GM12878 (cell line): ENCODE measurements at regions not wholly inside any gene's neighbourhood (a gene's known extent, or its start where the extent isn't known, plus 50 kb on each side); places are given as distances from the start of the nearest gene placed in this dataset.

Experiments
- ATAC-seq: fragments of 200-7000 bp; cut with Tn5 transposase; 3 replicates; pipeline ENCODE4 v1.9.1; 2020; ENCODE audit warnings: mild to moderate bottlenecking, moderate library complexity
- BruUV-seq: library from RNA; stranded (reverse); fragments of 400-500 nt; replicated peaks from 2 replicates; lab custom pipeline; 2021; lab: Mats Ljungman, UMichigan
- CTCF ChIA-PET: fragments of 300-600 bp; sonication (Branson Sonifier 250); formaldehyde crosslinking; extraction: SDS; loops from one replicate; lab custom pipeline; 2021; ENCODE audit warnings: inconsistent platforms; lab: Yijun Ruan, JAX
- POLR2A ChIA-PET: fragments of 350-600 bp; formaldehyde crosslinking; extraction: SDS; loops from one replicate; lab custom pipeline; 2021; ENCODE audit warnings: inconsistent platforms; lab: Charles Lee
- RAD21 ChIA-PET: fragments of 300-600 bp; sonication (Branson Sonifier 250); formaldehyde crosslinking; loops from one replicate; lab custom pipeline; 2023; ENCODE audit warnings: antibody characterized with exemption; ENCODE audit not compliant: unreplicated experiment; lab: Charles Lee
- SMC1A ChIA-PET: fragments of 300-600 bp; sonication (Branson Sonifier 250); formaldehyde crosslinking; loops from one replicate; lab custom pipeline; 2023; ENCODE audit not compliant: unreplicated experiment, uncharacterized antibody; lab: Charles Lee
- DNase-seq: peaks from one replicate; pipeline ENCODE4 v3.0.0-alpha.2; 2011; ENCODE audit warnings: low read depth, low spot score
- FAIRE-seq: peaks from 3 replicates; lab custom pipeline; 2011; peaks lifted over from hg19 to GRCh38; lab: Jason Lieb, UNC
- H2AFZ ChIP-seq: 2 replicates; pipeline ENCODE4 v1.6.0; 2011; ENCODE audit warnings: low read depth, low read length, control low read depth; ENCODE audit not compliant: control insufficient read depth
- H3K27ac ChIP-seq: 2 replicates; pipeline ENCODE4 v1.5.1; 2011; ENCODE audit warnings: control low read depth; ENCODE audit not compliant: control insufficient read depth, insufficient read depth
- H3K27me3 ChIP-seq, 2 experiments: replicated peaks in 1 of 2; 2 replicates each; pipeline versions ENCODE4 v1.6.0 to v1.6.1; 2011; ENCODE audit warnings: low read length in 1 of 2; ENCODE audit not compliant: control insufficient read depth in 2 of 2, insufficient read depth in 2 of 2
- H3K36me3 ChIP-seq, 2 experiments: 2 replicates each; pipeline ENCODE4 v1.5.1; 2011; ENCODE audit warnings: low read length in 1 of 2; ENCODE audit not compliant: control insufficient read depth in 2 of 2, insufficient read depth in 2 of 2
- H3K4me1 ChIP-seq: 2 replicates; pipeline ENCODE4 v1.6.1; 2011; ENCODE audit warnings: mild to moderate bottlenecking, low read length, moderate library complexity, mixed read lengths; ENCODE audit not compliant: control insufficient read depth, insufficient read depth
- H3K4me2 ChIP-seq: 2 replicates; pipeline ENCODE4 v1.6.0; 2011; ENCODE audit warnings: control low read depth; ENCODE audit not compliant: control insufficient read depth, insufficient read depth
- H3K4me3 ChIP-seq: fragments of 200-600 bp; sonication (generic); 2 replicates; pipeline ENCODE4 v1.5.1; 2016
- H3K79me2 ChIP-seq: 2 replicates; pipeline ENCODE4 v1.6.0; 2011; ENCODE audit warnings: low read length; ENCODE audit not compliant: control insufficient read depth, insufficient read depth
- H3K9ac ChIP-seq: 2 replicates; pipeline ENCODE4 v1.8.0; 2011; ENCODE audit warnings: low read length, control low read depth, mixed read lengths; ENCODE audit not compliant: control insufficient read depth, insufficient read depth
- H3K9me3 ChIP-seq: replicated peaks from 3 replicates; pipeline ENCODE4 v1.5.1; 2011; ENCODE audit warnings: mild to moderate bottlenecking, low read length; ENCODE audit not compliant: control insufficient read depth, insufficient read depth
- H4K20me1 ChIP-seq: 2 replicates; pipeline ENCODE4 v1.6.0; 2011; ENCODE audit not compliant: control insufficient read depth, insufficient read depth
- BRCA1 ChIP-seq: IDR thresholded peaks from 2 replicates; pipeline ENCODE4 v1.6.1; 2011; ENCODE audit warnings: low read depth, low read length, improper control_type of control experiment
- GABPA ChIP-seq: IDR thresholded peaks from 2 replicates; pipeline ENCODE4 v1.6.1; 2014; ENCODE audit warnings: antibody characterized with exemption, low read depth, mild to moderate bottlenecking, inconsistent platforms
- IKZF1 ChIP-seq: fragments of 450-650 bp; conservative IDR thresholded peaks from 2 replicates; pipeline ENCODE4 v1.6.1; 2017; ENCODE audit warnings: antibody characterized with exemption, mild to moderate bottlenecking
- JUND ChIP-seq: IDR thresholded peaks from 2 replicates; pipeline ENCODE4 v1.6.1; 2012; ENCODE audit warnings: low read depth, mild to moderate bottlenecking, low read length, improper control_type of control experiment, moderate library complexity
- MEF2B ChIP-seq: fragments of 450-650 bp; IDR thresholded peaks from 2 replicates; pipeline ENCODE4 v1.6.1; 2018; ENCODE audit warnings: mild to moderate bottlenecking, moderate library complexity; ENCODE audit not compliant: partially characterized antibody, poor library complexity, severe bottlenecking
- MTA2 ChIP-seq: fragments of 450-650 bp; IDR thresholded peaks from 2 replicates; pipeline ENCODE4 v1.6.1; 2016; ENCODE audit warnings: low read depth, mild to moderate bottlenecking, moderate library complexity
- NFYB ChIP-seq: IDR thresholded peaks from 2 replicates; pipeline ENCODE4 v1.6.1; 2011; ENCODE audit warnings: low read depth, mild to moderate bottlenecking, low read length, improper control_type of control experiment, moderate library complexity; ENCODE audit not compliant: insufficient read depth
- POLR2AphosphoS2 ChIP-seq: IDR thresholded peaks from 2 replicates; pipeline ENCODE4 v1.6.1; 2011; ENCODE audit warnings: low read depth, mild to moderate bottlenecking, low read length, improper control_type of control experiment, moderate library complexity
- RAD21 ChIP-seq: IDR thresholded peaks from 2 replicates; pipeline ENCODE4 v1.6.1; 2011; ENCODE audit warnings: mild to moderate bottlenecking, low read depth, low read length, moderate library complexity; ENCODE audit not compliant: insufficient read depth
- STAT1 ChIP-seq: fragments of 450-650 bp; conservative IDR thresholded peaks from 2 replicates; pipeline ENCODE4 v1.6.1; 2014; ENCODE audit warnings: antibody characterized with exemption, mild to moderate bottlenecking
- WGBS: methylation state at CpG from one replicate; pipeline ENCODE4 v1.1.6; 2016; ENCODE audit warnings: low lambda C conversion rate; ENCODE audit not compliant: insufficient replicate concordance, insufficient coverage; ENCODE audit errors: missing lambda C conversion rate; 5-methylcytosine and 5-hydroxymethylcytosine counted together
- in situ Hi-C: fragments of 300-500 bp; cut with MboI; formaldehyde crosslinking; loops from 9 replicates; pipeline ENCODE4 v1.14.3; 2018; ENCODE audit warnings: mixed read lengths
- intact Hi-C: fragments of 100-400 bp; cut with micrococcal nuclease; formaldehyde crosslinking; loops from one replicate; pipeline ENCODE4 v1.14.2; 2022; ENCODE audit not compliant: unreplicated experiment
- TF ChIP-seq, protein P1 (sequence below): IDR thresholded peaks from 2 replicates; pipeline ENCODE4 v1.6.1; 2012; ENCODE audit warnings: low read depth, low read length, improper control_type of control experiment
- TF ChIP-seq, protein P2 (sequence below): fragments of 450-650 bp; IDR thresholded peaks from 2 replicates; pipeline ENCODE4 v1.6.1; 2017; ENCODE audit warnings: mild to moderate bottlenecking, moderate library complexity

DNA sequence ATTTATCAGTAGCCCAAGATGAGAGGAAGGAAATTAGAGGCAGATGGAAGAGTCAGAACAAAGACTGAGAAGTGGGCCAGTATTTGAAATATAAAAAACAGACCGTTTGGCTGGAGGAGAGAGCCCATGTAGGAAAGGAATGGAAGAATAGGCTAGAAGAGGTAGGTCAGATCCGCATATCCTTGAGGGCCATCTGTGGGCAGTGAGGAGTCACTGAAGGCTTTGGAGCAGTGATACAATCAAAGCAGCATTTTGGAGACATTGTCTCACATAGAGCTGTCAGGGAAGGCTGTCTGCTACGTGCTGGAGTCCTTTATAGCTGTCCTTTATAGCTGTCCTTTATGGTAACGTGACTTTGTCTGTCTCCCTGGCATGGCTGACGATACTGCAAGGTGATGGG, 92.0 kb upstream of the VEPH1 start:
- DNase-seq (no peak), FAIRE-seq (no peak), ATAC-seq (no peak)
- intact Hi-C loops = no loop called here
- TF ChIP-seq JUND = no peak
- TF ChIP-seq, protein P1, sequence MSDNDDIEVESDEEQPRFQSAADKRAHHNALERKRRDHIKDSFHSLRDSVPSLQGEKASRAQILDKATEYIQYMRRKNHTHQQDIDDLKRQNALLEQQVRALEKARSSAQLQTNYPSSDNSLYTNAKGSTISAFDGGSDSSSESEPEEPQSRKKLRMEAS = no peak
- no peak for TF ChIP-seq NFYB
- TF ChIP-seq GABPA = no peak
- TF ChIP-seq MTA2 = no peak
- no peak for TF ChIP-seq POLR2AphosphoS2
- TF ChIP-seq, protein P2, sequence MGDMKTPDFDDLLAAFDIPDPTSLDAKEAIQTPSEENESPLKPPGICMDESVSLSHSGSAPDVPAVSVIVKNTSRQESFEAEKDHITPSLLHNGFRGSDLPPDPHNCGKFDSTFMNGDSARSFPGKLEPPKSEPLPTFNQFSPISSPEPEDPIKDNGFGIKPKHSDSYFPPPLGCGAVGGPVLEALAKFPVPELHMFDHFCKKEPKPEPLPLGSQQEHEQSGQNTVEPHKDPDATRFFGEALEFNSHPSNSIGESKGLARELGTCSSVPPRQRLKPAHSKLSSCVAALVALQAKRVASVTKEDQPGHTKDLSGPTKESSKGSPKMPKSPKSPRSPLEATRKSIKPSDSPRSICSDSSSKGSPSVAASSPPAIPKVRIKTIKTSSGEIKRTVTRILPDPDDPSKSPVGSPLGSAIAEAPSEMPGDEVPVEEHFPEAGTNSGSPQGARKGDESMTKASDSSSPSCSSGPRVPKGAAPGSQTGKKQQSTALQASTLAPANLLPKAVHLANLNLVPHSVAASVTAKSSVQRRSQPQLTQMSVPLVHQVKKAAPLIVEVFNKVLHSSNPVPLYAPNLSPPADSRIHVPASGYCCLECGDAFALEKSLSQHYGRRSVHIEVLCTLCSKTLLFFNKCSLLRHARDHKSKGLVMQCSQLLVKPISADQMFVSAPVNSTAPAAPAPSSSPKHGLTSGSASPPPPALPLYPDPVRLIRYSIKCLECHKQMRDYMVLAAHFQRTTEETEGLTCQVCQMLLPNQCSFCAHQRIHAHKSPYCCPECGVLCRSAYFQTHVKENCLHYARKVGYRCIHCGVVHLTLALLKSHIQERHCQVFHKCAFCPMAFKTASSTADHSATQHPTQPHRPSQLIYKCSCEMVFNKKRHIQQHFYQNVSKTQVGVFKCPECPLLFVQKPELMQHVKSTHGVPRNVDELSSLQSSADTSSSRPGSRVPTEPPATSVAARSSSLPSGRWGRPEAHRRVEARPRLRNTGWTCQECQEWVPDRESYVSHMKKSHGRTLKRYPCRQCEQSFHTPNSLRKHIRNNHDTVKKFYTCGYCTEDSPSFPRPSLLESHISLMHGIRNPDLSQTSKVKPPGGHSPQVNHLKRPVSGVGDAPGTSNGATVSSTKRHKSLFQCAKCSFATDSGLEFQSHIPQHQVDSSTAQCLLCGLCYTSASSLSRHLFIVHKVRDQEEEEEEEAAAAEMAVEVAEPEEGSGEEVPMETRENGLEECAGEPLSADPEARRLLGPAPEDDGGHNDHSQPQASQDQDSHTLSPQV = no peak
- TF ChIP-seq IKZF1 = no peak
- TF ChIP-seq BRCA1 = no peak
- no peak for TF ChIP-seq RAD21
- no peak for TF ChIP-seq MEF2B
- no peak for TF ChIP-seq STAT1
- ChIA-PET POLR2A (no interaction called here), SMC1A (no interaction called here), RAD21 (no interaction called here), CTCF (interaction anchor here (1.7 kb wide), 1 partner anchor 12 kb away, joined by 5 read pairs; no protein-coding TSS in a partner anchor)
- H3K9ac ChIP-seq = no peak overlapping the region
- H3K4me3 ChIP-seq = no peak overlapping the region
- WGBS = 8% methylated on average over 5 of the region's 5 CpGs
- H3K9me3 ChIP-seq = no peaks in the 10 kb centered on the region
- H3K27me3 ChIP-seq = peaks cover 0 to 3% of the 10 kb centered on the region in 2 experiments; a peak in 1 of 4 replicates
- in situ Hi-C loops = no loop called here
- no peaks in the 10 kb centered on the region for H3K36me3 ChIP-seq
- no peaks in the 10 kb centered on the region for H4K20me1 ChIP-seq
- no TSS peak for BruUV-seq
- no peaks in the 10 kb centered on the region for H3K79me2 ChIP-seq
- H2AFZ ChIP-seq = no peak overlapping the region
- H3K27ac ChIP-seq = no peak overlapping the region
- H3K4me2 ChIP-seq = no peak overlapping the region
- H3K4me1 ChIP-seq = no peaks in the 10 kb centered on the region
